ENCODE measurements at regions not wholly inside any gene's neighbourhood (a gene's known extent, or its start where the extent isn't known, plus 50 kb on each side); places are given as distances from the start of the nearest gene placed in this dataset.

DNA sequence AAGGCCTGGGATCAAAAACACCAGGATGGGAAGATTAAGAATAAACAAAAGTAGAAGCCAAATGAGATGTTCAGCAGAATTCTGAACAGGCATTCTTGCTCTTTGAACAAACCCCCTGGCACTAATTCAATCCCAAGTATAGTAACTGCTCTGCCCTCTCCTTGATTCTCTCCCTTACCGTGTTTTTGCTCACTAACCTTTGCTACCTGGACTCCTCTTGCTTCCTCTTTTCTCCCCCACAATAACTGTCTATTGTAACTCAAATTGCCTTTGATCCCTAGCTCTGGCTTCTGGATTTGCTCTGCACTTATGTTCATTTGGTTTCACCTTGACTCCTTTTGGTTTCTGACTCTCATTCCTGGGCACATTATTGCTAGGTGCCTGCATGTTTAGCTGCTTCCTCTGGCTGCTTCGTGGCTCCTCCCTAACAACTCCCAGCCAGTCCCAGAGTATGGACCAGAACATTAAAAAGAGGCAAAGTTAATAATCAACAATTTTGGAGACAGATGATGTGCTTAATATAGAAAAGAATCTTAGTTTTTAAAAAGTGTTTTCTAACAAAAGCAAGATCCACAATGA is 65.4 kb upstream of the PHIP start (continued):
- TF ChIP-seq PHF8 (conservative IDR thresholded peaks at IDR 0.05; ENCODE audit: low read depth, low read length): no peak
- TF ChIP-seq, protein P1, sequence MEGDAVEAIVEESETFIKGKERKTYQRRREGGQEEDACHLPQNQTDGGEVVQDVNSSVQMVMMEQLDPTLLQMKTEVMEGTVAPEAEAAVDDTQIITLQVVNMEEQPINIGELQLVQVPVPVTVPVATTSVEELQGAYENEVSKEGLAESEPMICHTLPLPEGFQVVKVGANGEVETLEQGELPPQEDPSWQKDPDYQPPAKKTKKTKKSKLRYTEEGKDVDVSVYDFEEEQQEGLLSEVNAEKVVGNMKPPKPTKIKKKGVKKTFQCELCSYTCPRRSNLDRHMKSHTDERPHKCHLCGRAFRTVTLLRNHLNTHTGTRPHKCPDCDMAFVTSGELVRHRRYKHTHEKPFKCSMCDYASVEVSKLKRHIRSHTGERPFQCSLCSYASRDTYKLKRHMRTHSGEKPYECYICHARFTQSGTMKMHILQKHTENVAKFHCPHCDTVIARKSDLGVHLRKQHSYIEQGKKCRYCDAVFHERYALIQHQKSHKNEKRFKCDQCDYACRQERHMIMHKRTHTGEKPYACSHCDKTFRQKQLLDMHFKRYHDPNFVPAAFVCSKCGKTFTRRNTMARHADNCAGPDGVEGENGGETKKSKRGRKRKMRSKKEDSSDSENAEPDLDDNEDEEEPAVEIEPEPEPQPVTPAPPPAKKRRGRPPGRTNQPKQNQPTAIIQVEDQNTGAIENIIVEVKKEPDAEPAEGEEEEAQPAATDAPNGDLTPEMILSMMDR (IDR thresholded peaks at IDR 0.05; ENCODE audit: control extremely low read depth in 1 of 3, insufficient read depth in 1 of 3, low read depth in 1 of 3, low read length in 3 of 3): no peak
